ENCODE measurements at regions not wholly inside any gene's neighbourhood (a gene's known extent, or its start where the extent isn't known, plus 50 kb on each side); places are given as distances from the start of the nearest gene placed in this dataset.

- TF ChIP-seq EZH2 (IDR thresholded peaks at IDR 0.05; ENCODE audit: low read length) (no peak), CTCF (optimal IDR thresholded peaks at IDR 0.05 in 1 of 3, IDR thresholded peaks at IDR 0.05 in 1 of 3, conservative IDR thresholded peaks at IDR 0.05 in 1 of 3; ENCODE audit: extremely low read depth in 1 of 3, insufficient read depth in 2 of 3, low read length in 3 of 3) (no peak)
Measured at GRCh38 chr2:136310005-136310495, 192.1 kb upstream of the CXCR4 start.

Data from keratinocyte (primary cell).